ENCODE measurements at regions not wholly inside any gene's neighbourhood (a gene's known extent, or its start where the extent isn't known, plus 50 kb on each side); places are given as distances from the start of the nearest gene placed in this dataset.

- DNase-seq (ENCODE audit: low spot score), result no peak
These were observed 143.1 kb upstream of the ARRDC4 start for GRCh38 chr15:97817276-97817890.

GRCh38 chr15:97836003-97836402, 124.5 kb upstream of the ARRDC4 start:
- no peak for DNase-seq (ENCODE audit: low spot score)

- no peak for DNase-seq (ENCODE audit: low spot score)
These were observed 122.6 kb upstream of the ARRDC4 start for GRCh38 chr15:97837896-97838295.

- no peak for DNase-seq (ENCODE audit: low spot score)
These were observed 121.8 kb upstream of the ARRDC4 start for GRCh38 chr15:97838606-97839210.

- no peak for DNase-seq (ENCODE audit: low spot score)
These were observed 120.0 kb upstream of the ARRDC4 start for GRCh38 chr15:97840501-97840900.

GRCh38 chr15:97841558-97841957, 118.9 kb upstream of the ARRDC4 start:
- no peak for DNase-seq (ENCODE audit: low spot score)

- no peak for DNase-seq (ENCODE audit: low spot score)
These were observed 111.3 kb upstream of the ARRDC4 start for GRCh38 chr15:97849183-97849582.

GRCh38 chr15:97858296-97858695, 102.2 kb upstream of the ARRDC4 start:
- no peak for DNase-seq (ENCODE audit: low spot score)

GRCh38 chr15:97861529-97862260, 98.8 kb upstream of the ARRDC4 start:
- DNase-seq (ENCODE audit: low spot score), result no peak

- no peak for DNase-seq (ENCODE audit: low spot score)
These were observed 93.5 kb upstream of the ARRDC4 start for GRCh38 chr15:97866959-97867358.

- DNase-seq (ENCODE audit: low spot score), result no peak
These were observed 92.6 kb upstream of the ARRDC4 start for GRCh38 chr15:97867870-97868269.

GRCh38 chr15:97868981-97869380, 91.5 kb upstream of the ARRDC4 start:
- no peak for DNase-seq (ENCODE audit: low spot score)

- DNase-seq (ENCODE audit: low spot score), result no peak
These were observed 89.7 kb upstream of the ARRDC4 start for GRCh38 chr15:97870771-97871170.

- DNase-seq (ENCODE audit: low spot score), result no peak
These were observed 86.4 kb upstream of the ARRDC4 start for GRCh38 chr15:97874139-97874538.

- no peak for DNase-seq (ENCODE audit: low spot score)
These were observed 85.4 kb upstream of the ARRDC4 start for GRCh38 chr15:97875025-97875512.

GRCh38 chr15:97875513-97876280, 84.8 kb upstream of the ARRDC4 start:
- DNase-seq (ENCODE audit: low spot score), result no peak

- no peak for DNase-seq (ENCODE audit: low spot score)
These were observed 84.2 kb upstream of the ARRDC4 start for GRCh38 chr15:97876281-97876675.

GRCh38 chr15:97881346-97881965, 79.0 kb upstream of the ARRDC4 start:
- DNase-seq (ENCODE audit: low spot score), result no peak

GRCh38 chr15:97884513-97885131, 75.9 kb upstream of the ARRDC4 start:
- no peak for DNase-seq (ENCODE audit: low spot score)

GRCh38 chr15:97890307-97890706, 70.2 kb upstream of the ARRDC4 start:
- no peak for DNase-seq (ENCODE audit: low spot score)

- no peak for DNase-seq (ENCODE audit: low spot score)
These were observed 68.2 kb upstream of the ARRDC4 start for GRCh38 chr15:97892167-97892938.
